Hippocampal formation (tissue), 2 donors: ENCODE measurements at regions not wholly inside any gene's neighbourhood (a gene's known extent, or its start where the extent isn't known, plus 50 kb on each side); places are given as distances from the start of the nearest gene placed in this dataset.

Experiments used
- DNase-seq, 2 donors: peaks; one replicate each; lab custom pipeline; 2025; lab: John Stamatoyannopoulos, UW

DNA sequence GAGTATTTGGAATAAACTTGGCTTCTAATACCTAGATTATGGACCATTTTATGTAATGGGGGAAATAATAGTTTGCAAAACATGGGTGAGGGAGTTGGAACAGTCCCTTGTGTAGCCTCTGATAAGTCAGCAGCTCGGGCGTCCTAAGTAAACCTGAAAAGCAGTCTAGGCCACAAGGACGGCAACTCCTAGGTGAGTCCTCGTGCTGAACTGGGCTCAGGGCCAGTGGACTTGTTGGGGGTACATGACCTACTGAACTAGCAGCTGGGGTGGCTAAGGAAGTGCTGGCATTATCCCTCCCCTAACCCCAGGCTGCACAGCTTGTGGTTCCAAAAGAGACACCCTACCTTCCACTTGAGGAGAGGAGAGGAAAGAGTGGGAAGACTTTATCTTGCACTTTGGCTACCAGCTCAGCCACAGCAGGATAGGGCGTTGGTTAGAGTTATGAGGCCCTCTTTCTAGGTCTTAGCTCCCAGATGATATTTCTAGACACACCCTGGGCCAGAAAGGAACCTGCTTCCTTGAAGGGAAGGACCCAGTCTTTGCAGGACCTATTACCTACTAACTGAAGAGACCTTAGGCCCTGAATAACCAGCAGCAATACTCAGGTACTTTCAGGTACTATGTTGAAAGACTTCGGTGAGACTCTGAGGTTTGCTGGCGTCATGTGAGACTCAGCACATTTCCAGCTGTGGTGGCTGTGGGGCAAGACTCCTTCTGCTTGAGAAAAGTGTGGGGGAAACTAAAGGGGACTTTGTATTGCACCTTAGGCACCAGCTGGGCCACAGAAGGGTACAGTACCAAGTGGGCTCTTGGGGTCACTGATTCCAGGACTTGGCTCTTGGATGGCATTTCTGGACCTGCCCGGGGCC is 71.0 kb downstream of the AQP4 start:
- DNase-seq = no peak

DNA sequence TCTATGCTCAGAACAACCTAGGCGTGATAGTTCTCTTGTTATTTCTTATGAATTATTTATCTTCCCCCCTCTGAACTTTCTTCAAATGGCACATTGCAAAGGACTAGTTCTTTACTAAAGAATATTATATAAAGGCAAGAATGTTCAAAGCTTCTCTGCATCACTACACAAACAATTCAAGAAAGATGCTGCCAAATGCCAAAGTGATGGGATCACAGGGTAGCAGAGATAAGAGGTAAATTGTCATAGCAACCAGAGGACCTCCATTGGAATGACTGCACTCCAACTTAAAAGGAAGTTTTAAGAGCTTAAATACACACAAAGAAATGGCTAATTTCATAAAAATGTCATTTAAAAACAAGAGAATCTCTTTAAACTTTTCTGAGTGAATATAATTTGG is 72.8 kb downstream of the AQP4 start:
- DNase-seq = no peak

DNA sequence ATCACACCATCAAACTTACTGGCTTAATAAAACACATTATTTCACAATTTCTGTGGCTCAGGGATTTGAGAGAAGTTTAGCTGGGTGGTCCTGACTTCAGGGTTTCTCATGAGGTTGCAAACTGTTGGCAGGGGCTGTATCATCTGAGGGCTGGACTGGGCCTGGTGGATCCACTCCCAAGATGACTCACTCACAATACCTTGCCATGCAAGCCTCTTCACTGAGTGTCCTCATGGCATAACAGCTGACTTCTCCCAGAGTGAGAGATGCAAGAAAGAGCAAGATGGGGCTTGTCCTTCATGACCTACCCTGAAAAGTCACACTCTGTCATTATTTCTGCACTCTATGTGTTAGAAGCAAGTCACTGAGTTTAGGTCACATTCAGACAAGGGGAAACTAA is 73.8 kb downstream of the AQP4 start:
- DNase-seq = no peak

DNA sequence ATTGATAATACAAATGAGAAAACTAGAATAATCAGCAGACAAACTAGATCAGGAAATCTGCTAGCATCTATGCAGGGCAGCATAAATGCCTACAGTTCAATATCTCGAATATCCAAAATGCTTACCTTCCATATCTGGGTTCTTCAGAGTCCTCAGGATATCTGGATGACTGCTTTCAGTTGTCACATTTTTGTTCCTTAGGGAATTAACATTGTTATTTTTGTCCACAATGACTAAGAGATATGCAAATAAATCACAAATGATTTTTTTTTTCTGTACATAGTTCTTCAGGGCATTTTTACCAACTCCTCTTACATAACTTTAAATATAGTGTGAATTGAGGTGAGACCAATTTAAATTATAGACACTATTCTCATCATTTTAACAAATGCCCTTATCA is 80.9 kb downstream of the AQP4 start:
- DNase-seq = no peak

DNA sequence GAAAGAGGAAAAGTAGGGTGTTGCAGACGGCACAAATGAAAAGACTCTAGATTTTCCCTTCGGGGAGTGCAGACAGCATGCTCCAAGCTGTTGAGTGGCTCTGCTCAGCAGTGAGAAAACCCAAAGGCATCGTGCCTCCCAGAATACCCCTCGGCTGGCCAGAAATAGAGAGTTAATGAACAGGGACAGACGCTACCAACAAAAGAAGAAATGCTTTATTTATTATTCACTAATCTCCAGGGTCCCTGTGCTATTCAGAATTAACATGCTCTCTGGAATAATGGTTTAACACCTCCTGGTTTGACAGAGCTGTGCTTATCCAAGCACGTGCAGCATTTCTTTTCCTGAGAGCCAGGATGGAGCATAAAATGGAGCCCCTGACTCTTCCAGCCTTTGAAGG is 82.3 kb downstream of the AQP4 start:
- DNase-seq = no peak

DNA sequence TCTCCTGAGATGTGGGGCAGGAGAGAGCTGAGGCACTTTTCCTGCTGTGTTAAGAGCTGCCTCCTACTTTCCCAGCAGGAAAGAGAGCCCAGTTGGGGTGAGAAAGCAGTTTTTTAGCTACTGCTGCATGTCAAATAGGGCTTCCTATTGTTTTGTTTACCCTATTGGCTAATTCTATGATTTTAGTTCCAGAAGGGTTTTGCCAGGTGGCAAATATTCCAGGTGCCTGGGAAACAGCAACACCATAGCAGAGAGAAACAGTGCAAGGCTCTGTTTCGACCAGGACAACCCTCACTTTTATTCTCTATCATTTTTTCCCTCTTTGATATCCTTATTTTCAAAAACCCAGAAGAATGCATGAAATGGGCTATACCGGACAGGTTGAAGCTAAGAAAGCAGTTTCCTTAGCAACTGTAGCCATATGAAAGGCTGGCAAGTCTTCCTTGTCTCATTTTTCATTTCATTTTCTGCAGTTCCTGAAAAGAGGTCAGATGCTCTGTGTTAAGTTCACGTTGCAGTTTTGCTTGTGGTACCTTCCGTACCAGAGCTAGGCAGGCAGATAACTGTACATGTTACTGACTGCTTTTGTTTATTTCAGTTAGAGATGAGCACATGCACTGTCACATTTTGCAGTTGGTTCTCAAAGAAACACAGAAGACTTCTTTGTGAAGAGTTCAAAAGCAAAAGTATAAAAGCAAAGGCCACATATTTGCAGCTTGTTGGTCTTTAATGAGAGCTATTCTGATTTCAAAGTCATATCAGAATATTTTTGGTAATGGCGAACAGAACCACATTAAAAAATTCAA is 84.8 kb downstream of the AQP4 start:
- no peak for DNase-seq

DNA sequence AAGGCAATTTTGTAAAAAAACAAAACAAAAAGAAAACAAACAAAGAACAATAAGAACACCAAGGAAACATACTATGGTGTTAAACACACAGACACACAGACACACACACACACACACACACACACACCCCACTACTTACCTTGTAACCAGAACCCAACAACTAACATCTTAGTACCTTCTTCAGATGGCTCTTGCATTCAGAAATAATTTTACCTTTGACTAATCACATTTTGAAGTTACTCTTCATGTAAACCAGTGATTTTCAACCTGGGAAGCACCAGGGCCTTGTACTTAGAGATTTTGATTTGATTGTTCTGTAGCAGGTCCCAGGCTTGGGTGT is 87.5 kb downstream of the AQP4 start:
- DNase-seq = no peak

DNA sequence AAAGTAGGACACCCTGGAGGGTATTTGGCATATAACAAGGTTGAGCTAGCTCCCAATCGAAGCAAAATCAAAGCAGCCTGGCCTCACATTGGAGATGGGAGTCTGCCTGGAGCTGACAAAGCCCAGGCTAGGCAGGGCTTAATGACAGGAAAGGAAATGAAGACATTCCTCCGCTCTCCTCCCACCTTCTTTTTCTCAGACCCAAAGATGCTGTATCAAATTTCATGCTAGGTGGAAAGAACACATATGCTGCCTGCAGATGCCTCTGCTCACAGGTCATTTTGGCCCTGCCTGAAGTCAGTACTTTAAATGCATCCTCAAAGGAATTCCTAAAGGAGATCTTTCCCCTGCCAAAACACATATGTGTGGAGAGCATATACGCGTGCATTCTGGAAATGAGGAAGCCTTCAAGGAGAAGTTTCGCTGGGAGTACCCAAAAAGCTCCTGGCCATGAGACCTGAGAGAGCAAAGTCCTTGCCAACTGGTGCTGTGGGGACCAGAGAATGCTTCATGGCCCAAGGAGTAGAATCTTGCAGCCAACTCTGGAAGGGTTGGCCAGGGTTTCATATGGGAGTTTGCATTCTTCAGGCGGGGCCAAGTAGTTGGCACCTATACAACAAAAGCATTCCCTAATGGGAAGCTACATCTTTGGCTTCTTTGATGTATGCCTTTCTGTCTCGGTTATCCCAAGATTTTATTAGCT is 88.0 kb downstream of the AQP4 start:
- no peak for DNase-seq

DNA sequence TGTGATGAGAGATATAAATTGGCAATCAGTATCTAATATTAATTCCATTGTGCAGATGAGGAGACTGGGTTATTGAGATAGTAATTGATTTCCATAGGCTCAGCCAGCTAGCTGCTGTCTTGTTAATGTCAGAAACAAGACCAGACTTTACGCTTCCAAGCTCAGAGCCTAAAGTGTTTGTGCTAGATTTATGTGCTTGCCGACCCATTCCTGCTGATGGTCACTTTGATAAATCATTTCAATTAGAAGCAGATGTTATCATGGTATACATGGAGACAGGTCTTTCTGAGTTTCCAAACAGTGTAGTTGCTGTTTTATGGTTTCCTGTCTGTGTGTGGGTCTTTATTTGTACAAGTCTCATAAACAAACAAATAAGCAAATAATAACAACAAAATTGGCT is 92.8 kb downstream of the AQP4 start:
- DNase-seq = no peak

DNA sequence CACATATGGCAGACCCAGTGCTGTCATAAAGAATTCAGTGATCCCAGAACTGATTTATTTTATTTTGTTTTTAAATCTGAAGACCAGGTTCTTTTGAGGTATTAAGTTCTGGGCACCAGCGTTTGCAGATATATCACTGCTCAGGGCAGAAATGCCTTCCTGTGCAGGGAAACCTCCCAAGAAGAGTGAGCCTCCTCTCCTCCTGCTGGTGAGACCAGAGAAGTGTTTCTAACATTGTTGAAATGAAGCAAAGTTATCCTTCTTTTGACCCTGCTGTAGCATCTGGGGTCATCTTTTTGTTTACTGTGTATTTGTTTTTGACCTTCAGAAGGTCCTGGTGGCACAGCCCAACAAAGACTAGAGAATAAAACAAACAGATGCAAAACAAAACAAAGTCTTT is 94.0 kb downstream of the AQP4 start:
- no peak for DNase-seq

DNA sequence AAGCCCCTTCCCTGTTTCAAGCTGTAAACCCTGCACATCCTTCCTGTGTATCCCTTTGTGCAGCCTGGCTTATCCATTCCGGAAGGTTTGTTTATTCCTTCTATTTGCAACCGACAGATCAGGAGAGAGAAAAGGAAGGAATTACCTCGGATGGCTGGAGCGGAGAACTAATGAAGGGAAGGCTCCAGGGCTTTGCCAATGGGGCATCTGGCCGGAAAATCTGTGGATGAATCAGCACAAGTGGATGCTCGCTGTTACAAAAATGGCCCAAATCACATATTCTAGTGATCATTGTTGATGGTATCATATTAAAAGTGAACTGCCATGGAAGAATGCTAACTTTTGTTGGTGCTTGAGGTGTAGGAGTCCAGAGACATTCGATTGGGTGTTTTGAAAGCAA is 97.1 kb downstream of the AQP4 start:
- DNase-seq = no peak

DNA sequence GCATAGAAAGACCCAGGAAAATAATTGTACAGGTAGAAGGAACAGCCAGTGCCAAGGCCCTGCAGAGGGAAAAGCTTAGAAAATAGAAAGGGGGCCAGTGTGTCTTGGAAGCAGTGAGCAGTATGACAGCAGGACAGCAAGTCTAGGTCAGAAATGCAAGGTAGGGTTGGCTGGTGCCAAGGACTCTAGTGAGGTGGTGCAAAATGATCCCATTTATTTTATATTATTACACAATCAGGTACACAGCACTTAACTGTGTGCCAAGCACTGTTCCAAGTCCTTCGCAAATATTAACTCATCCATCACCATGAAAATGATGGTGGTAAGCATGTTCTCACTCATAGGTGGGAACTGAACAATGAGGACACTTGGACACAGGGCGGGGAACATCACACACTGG is 100.0 kb downstream of the AQP4 start:
- DNase-seq = no peak

DNA sequence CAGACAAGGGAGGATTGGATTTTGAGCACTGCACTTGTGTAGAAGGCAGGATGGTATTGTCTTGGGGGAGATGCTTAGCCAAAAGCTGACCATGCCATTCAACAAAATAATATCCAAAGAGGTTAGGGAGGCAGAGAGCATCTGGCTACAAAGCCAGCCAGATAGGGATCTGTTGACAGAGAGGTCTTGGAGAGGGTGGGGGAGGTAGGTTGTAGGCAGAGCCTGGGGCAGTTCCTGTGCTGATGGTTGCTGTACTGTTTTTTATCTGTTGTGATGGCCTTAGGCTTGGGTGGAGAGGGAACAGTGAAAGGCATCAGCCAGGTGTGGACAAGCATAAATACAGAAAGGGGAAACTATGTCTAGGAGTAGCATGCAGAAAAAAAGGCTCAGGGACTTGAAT is 100.9 kb downstream of the AQP4 start:
- DNase-seq = no peak

DNA sequence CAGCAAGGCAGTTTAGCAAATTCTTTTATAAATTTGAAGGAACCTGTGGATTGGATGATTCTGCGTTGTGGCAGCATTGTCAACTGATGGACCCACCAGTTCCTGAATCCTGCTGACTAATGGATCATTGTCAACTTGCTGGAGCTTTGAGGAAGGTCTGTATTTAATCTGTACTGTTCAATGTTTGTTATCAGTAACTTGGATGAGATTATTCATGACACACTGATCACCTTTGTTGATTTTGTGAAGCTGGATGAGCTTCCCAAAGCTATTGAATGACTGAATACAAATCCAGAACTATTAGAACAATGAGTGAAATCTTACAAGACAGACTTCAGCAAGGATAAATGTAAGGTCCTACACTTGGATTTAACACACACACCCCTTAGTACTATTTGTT is 101.3 kb downstream of the AQP4 start:
- DNase-seq = no peak

DNA sequence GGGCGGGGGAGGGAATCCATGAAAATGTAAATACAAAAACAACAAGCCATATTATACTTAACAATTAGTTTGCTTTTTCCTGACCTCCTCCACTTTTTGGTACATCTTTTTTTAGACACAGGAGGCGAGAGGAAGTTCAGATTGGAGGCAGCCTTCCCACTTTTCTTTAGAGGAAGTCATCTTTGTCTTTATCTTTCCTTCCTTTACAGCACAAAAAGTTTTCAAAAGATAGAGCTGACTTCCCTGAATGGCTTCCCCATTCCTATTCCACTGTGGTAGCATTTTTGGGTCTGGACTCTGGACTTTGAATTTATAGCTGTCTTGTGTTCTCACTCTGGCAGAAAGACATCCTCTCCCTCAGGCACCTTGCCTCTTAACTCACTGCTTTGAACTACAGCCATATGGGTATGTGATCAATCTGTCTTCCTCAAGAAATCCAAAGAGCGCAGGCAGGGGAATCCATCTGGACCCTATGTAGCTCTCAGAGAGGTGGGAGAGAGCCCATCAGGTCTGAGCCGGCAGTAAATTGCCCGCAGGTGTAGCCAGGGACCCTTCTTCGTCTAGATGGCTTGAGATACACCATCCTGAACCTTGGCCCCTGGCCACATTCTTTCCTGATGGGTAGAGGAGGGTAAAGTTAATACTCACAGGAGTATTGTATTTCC is 101.9 kb downstream of the AQP4 start:
- DNase-seq = no peak

DNA sequence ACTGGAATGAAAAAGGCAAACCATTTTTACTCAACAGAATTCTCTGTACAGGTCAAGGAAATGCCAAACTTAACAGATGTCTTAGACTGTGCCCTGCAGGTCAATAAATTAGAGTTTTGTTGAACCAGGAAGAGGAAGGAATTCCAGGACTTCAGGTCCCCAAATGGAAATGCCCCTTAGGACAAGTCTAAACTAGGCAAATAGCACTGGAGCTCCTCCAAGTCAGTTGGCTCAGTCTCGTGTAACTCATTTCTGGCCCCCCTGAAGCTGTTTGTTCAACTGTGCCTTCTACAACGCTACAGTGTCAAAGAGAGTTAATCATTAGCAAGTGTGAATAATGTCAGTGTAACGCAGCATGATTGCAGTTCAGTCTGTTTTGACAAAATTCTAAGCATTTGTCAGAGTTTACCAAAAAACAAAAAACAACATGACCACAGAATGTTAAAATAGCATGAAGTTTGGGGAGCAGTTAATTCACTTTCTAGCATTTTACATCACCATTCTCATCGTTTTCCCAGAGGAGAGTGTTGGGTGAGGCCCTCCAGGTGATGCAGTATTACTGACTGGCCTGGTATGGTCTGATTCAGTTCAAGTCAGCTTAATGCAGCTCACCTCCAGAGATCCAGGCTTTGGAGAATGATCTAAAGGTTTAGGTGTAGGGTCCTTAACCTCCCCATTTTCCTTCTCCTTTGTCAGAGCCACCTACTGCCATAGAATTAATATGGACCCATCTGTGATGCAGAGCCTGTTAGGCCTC is 108.1 kb downstream of the AQP4 start:
- no peak for DNase-seq

DNA sequence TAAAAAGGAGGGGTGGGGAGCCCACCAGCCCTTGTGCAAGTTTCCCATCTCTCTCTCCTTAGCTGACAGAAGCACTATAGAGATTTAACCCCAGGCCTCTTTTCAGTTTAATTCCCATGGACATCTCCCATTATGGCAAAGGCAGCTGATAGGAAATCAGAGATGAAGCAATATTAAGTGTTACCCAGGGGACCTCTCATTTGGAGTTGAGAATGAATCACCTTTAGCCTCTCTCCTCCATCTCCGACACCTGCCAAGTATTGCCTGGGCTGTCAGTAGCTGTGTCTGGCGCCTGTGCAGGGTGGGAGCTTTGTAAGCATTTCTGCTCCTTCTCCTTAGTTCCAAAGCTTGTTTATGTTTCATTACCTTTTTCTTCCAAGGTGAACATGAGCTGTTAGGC is 109.0 kb downstream of the AQP4 start:
- no peak for DNase-seq

DNA sequence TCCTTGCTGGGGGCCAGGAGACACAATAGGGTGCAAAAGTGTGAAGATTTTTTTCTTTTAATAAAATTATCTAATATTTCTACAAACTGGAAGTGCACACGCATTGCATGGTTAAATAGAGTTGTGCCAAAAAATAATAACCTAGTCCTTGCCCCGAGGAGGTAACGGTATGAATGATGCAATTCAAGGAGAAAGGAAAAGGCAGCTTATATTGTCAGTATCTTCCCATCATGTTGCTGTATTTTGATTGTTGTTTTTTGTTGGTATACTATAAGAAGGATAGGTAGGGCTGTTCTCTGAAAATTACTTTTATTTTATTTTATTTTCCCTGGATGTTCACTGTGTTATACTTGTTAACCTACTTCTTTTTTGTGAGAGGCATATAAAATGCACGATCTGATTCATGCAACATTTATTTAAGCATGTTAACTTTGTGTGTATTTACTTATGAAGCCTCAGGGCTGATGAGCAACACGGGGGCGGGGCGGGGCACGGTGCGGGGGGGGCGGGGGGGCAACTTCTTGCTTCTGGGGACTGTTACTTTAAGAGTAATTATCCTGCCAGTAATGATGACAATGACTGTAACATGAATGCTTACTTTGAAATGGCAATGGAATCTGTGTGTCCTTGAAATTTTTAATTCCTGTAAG is 118.6 kb downstream of the AQP4 start:
- no peak for DNase-seq

DNA sequence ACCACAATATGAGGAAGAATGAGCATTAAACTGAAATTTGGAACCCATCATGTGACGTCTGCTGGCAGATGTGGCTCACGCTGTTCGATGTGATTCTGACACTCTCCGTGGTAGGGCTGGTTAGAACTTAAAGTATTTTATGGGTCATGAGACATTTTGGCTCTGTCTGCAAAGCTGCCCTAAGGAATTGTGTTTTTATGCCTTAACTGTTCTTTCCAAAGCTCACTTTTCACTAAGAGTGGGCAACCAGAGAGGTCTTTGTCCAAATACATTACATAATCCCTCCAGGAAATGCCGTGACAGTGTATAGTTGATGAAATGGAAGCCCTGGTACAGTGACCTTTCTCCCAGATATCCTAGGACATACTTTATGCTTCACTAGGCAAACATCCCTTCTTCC is 119.1 kb downstream of the AQP4 start:
- no peak for DNase-seq

DNA sequence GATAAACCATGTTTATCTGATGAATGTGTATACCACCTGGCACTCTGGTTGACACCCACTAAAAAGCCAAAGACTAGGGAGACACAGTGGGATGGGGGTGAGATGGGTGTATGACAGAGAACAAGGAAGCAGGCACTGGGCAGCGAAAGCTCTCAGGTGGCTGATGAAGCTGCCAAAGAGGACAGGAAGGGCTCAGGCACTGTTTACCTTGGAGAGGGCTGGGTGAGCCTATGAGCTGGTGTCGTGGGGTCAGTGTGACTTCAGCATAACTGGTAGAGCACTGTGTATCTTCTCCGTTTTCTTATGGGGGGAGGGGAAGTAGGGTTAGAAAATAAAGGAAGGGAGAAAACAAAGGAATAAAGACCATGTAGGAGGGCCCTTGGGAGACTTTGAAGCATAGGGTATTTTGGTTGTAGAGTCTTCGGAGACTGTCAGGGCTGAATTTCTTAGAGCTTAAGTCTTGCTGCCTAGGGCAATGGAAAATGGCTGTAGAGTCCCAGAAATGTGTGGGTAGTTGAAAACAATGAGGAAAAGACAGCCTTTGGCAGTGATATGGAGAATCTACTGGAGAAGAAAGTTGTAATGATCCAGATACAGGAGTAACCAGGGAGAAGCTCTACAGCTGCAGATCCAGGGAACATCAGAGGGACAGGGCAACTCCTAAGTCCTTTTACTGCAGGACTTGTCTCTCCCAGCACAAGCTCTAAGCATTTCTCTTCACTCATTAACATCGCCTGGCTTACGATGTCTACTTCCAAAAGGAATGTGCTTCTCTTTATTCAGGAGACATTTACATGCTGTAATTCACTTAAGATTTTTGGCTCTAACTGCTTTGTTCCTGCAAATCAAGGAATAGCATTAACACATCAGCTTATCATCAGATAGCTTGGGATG is 120.0 kb downstream of the AQP4 start:
- no peak for DNase-seq
